Coronary artery (tissue), 2 donors: ENCODE measurements at regions not wholly inside any gene's neighbourhood (a gene's known extent, or its start where the extent isn't known, plus 50 kb on each side); places are given as distances from the start of the nearest gene placed in this dataset.

Experiments
- DNase-seq: peaks from one replicate; pipeline ENCODE4 v3.0.0-alpha.2; 2017; ENCODE audit warnings: low spot score
- H3K27ac ChIP-seq, 2 donors: fragments of 200-600 bp; sonication (generic); one replicate each; pipeline ENCODE4 v1.5.1; 2016 to 2019
- H3K4me3 ChIP-seq: fragments of 200-600 bp; sonication (generic); 2 replicates; pipeline ENCODE4 v1.5.1; 2016; ENCODE audit warnings: mild to moderate bottlenecking, moderate library complexity
- TF ChIP-seq, protein P1 (sequence below): fragments of 200-600 bp; sonication (generic); IDR thresholded peaks from one replicate; pipeline ENCODE4 v1.5.1; 2019; ENCODE audit warnings: antibody characterized with exemption

DNA sequence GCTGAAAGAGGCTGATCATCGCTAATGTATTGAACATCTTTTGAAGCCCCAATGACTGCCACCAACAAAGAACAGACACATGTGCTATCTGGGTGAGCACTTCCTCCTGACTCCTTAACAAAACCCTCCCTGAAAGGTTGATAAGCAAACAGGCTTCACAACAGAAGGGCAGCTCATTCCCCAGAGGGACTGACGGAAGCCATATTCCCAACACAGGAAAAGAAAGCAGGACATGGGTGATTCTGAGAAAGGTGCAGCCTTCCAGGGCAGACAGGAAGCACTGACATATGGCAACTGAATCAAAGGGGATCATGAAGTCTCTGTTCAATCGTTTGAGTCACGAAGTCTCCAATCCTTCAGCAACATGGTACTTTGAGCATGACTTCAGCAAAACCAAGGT, 929.0 kb downstream of the MCTP2 start:
- TF ChIP-seq, protein P1, sequence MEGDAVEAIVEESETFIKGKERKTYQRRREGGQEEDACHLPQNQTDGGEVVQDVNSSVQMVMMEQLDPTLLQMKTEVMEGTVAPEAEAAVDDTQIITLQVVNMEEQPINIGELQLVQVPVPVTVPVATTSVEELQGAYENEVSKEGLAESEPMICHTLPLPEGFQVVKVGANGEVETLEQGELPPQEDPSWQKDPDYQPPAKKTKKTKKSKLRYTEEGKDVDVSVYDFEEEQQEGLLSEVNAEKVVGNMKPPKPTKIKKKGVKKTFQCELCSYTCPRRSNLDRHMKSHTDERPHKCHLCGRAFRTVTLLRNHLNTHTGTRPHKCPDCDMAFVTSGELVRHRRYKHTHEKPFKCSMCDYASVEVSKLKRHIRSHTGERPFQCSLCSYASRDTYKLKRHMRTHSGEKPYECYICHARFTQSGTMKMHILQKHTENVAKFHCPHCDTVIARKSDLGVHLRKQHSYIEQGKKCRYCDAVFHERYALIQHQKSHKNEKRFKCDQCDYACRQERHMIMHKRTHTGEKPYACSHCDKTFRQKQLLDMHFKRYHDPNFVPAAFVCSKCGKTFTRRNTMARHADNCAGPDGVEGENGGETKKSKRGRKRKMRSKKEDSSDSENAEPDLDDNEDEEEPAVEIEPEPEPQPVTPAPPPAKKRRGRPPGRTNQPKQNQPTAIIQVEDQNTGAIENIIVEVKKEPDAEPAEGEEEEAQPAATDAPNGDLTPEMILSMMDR: no peak
- DNase-seq: no peak
- H3K27ac ChIP-seq: no peak overlapping the region
- H3K4me3 ChIP-seq: no peak overlapping the region

DNA sequence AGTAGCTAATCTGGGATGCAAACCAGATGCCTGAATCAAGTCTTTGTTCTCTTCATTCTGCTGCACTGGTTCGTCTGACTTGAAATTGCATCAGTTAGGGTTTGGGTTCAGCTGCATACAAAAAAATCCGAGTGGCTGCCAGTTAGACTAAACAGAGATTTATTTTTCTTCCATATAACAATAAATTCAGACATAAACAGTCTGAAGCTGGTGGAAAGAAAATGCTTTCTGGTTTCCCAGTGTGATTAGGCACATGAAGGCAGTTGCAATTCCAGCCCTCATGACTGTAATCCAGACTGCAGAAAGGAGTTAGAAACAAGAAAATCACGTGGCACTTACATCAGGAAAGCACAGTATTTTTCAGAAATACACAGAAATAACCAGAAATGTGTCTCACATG, 930.7 kb downstream of the MCTP2 start:
- peak overlapping the region; percentile 58 to 70 for H3K27ac ChIP-seq
- TF ChIP-seq, protein P1: no peak

DNA sequence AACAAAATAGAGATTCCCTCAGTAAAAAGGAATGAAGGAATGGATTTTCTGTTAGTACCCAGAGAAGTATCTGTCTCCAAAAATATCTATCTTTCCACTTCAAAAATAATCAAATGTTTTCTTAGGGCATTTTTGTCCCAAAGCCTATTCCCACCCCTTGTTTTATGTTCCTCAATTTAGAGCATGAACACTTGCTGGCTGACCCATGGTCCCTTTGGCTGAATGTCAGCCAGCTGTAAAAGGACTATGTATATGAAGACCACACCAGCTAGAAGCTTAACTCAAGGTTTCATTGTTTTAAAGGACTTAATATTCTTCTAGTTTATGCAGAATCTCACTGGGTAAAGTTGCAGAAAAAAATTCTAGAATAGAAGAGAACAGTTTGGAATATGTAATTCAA, 931.2 kb downstream of the MCTP2 start:
- TF ChIP-seq, protein P1: no peak
- Histone ChIP-seq H3K27ac (peak overlapping the region; percentile 58 to 70), H3K4me3 (no peak overlapping the region)
- DNase-seq: no peak

More for the DNA sequence above, 930.7 kb downstream of the MCTP2 start:
- DNase-seq: no peak
- H3K4me3 ChIP-seq: no peak overlapping the region

DNA sequence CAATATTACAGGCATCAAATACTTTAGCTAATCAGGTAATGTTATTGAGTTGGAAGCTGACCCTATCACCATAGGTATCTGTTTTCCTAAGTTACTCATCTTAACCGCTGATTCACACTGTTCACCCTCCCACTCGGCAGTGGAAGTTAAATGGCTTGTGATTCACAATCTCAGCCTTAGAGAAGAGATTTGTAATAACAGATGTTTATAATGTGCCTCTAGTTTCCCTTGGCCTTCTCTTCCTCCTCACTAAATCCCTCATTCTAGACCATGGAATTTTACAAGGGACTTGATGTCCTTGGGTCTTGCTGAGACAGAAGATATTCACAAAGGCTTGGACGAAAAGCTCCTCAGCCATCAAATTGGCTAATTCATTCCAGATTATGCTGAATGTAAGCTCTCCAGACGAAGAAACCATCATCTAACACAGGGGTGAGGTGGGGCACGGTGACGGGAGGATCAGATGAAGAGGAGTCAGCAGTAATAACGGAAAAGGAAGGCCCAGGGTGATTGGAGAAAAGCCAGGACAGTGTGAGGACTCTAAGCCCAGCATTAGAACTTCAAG, 931.7 kb downstream of the MCTP2 start:
- Histone ChIP-seq H3K27ac (peak overlapping the region; percentile 58 to 70), H3K4me3 (no peak overlapping the region)
- TF ChIP-seq, protein P1: no peak
- no peak for DNase-seq

DNA sequence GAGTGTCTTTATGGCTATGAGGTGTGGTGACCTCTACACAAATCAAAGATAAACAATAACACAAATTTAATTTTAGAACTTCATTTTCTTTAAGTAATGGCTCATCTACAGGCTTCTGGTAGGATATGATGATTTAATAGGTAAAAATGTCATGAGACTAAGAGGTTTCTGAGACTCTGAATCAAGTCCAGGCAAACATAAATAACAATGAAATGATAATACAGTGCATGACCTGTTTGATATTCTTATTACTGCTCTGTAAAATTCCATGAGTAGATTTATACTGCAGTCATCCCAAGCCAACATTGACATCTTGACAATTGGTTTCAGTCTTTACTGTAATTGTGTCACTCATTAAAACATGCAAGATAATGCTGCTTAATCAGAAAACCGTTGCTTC, 936.8 kb downstream of the MCTP2 start:
- TF ChIP-seq, protein P1: no peak
- no peak for DNase-seq
- Histone ChIP-seq H3K4me3 (no peak overlapping the region), H3K27ac (no peak overlapping the region)

DNA sequence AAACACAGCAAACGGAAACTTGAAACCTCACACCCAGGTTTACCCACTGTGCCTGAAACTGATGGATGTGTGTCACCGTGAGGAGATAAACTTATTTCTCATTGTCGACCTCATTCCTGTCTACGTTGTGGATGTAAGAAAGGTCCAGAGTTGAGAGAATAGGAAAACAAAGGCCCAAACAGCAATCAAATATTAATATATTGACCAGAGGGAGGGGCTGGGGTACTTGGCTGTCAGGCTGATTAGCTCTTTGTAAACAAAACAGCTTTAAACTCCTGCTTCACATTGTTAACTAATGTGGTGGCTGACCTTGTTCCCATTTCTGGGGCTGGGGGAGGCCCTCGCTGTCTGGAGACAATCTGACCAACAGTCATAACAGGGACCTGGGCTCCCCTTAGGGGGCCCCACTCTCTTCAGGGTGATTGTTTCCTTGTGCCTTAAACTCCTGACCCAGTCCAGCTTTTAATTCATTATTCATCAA, 937.6 kb downstream of the MCTP2 start:
- no peak overlapping the region for H3K4me3 ChIP-seq
- no peak for DNase-seq
- TF ChIP-seq, protein P1: no peak
- no peak overlapping the region for H3K27ac ChIP-seq

DNA sequence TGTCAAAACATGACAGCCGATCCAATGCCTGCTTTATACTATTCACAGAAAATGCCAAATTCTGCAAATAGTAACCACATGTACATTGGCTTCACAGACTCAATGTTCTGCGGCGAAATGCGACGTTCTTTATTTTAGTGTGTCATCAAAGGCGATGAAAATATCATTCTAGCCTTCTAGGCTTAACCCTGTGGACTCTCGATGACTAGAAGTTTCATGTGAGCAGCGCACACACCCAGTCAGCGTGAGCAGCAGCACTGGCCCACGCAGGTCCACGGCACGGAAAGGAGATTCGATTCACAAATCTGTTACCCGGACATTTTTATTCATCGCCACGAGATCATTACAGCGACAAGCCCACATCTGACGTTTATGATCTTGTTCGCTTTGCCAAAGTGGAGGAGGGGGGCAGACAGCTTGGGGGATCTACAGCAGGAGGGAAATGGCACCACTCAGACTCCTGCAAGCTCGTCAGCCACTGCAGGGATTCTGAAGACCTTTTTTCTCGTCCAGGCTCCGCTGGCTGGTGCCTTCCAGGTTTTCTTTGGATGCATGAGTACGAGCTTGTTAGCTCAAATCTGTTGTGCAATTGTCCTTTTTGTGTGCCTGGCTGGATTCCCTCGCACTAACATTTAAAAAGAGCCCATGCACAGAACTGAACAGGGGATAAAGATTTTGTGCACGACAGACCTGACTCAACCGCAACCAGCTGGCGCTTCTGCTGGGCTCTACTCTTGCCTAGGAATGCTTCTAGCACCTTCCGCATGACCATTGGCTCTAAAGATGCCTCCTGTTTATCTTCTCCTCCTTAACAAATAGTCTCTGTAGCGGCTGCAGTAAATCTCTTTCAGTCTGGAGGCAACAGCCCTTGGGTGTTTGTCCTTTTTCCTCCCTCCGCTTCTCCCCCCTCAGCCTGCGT, 938.4 kb downstream of the MCTP2 start:
- TF ChIP-seq, protein P1: no peak
- Histone ChIP-seq H3K4me3 (peak overlapping the region; percentile 22), H3K27ac (no peak overlapping the region)
- no peak for DNase-seq
